ENCODE measurements at regions not wholly inside any gene's neighbourhood (a gene's known extent, or its start where the extent isn't known, plus 50 kb on each side); places are given as distances from the start of the nearest gene placed in this dataset.

- H3K4me3 ChIP-seq (replicated peaks in 1 of 3) = no peak overlapping the region
- no peak overlapping the region for H3K27ac ChIP-seq
- no peaks in the 10 kb centered on the region for H3K27me3 ChIP-seq
- H3K9me3 ChIP-seq = no peaks in the 10 kb centered on the region
- 85 to 92% methylated on average over 2 of the region's 2 CpGs for WGBS, 2 donors
- DNase-seq = no peak
- intact Hi-C loops (cut with DNase I) = no loop called here
- no peaks in the 10 kb centered on the region for H3K36me3 ChIP-seq
- no peak for TF ChIP-seq CTCF (IDR thresholded peaks at IDR 0.05)
- no peak for TF ChIP-seq POLR2A (IDR thresholded peaks at IDR 0.05)
- H3K4me1 ChIP-seq = no peaks in the 10 kb centered on the region
Measured at GRCh38 chr2:120502761-120503160, 156.8 kb downstream of the INHBB start.

- Histone ChIP-seq H3K36me3 (no peaks in the 10 kb centered on the region), H3K4me1 (peaks cover 0 to under 1% of the 10 kb centered on the region in 2 donors), H3K4me3 (replicated peaks in 1 of 3) (no peak overlapping the region), H3K27ac (no peak overlapping the region), H3K9me3 (no peaks in the 10 kb centered on the region), H3K27me3 (no peaks in the 10 kb centered on the region)
- intact Hi-C loops (cut with DNase I) = no loop called here
- TF ChIP-seq POLR2A (IDR thresholded peaks at IDR 0.05) (no peak), CTCF (IDR thresholded peaks at IDR 0.05) (no peak)
- no peak for DNase-seq
- WGBS, 2 donors = 92% methylated on average over 16 to 17 of the region's 17 CpGs
Measured at GRCh38 chr2:120503206-120503792, 157.4 kb downstream of the INHBB start.

- Histone ChIP-seq H3K36me3 (no peaks in the 10 kb centered on the region), H3K4me1 (peaks cover 0 to 3% of the 10 kb centered on the region in 2 donors), H3K27ac (no peak overlapping the region), H3K27me3 (no peaks in the 10 kb centered on the region), H3K4me3 (replicated peaks in 1 of 3) (no peak overlapping the region), H3K9me3 (no peaks in the 10 kb centered on the region)
- WGBS, 2 donors = 77 to 85% methylated on average over 20 of the region's 23 CpGs
- intact Hi-C loops (cut with DNase I) = no loop called here
- no peak for DNase-seq
- TF ChIP-seq CTCF (IDR thresholded peaks at IDR 0.05) = no peak
- TF ChIP-seq POLR2A (IDR thresholded peaks at IDR 0.05) = no peak
Measured at GRCh38 chr2:120503793-120504571, 158.0 kb downstream of the INHBB start.

GRCh38 chr2:120504936-120505705, 159.2 kb downstream of the INHBB start:
- Histone ChIP-seq H3K9me3 (no peaks in the 10 kb centered on the region), H3K36me3 (no peaks in the 10 kb centered on the region), H3K4me1 (peaks cover 0 to 3% of the 10 kb centered on the region in 2 donors), H3K27me3 (no peaks in the 10 kb centered on the region), H3K4me3 (replicated peaks in 1 of 3) (no peak overlapping the region), H3K27ac (no peak overlapping the region)
- DNase-seq = no peak
- intact Hi-C loops (cut with DNase I) = no loop called here
- TF ChIP-seq POLR2A (IDR thresholded peaks at IDR 0.05) (no peak), CTCF (IDR thresholded peaks at IDR 0.05) (no peak)
- 94 to 95% methylated on average over 12 to 15 of the region's 15 CpGs for WGBS, 2 donors
